CD4-positive, alpha-beta memory T cell (primary cell): ENCODE measurements at regions not wholly inside any gene's neighbourhood (a gene's known extent, or its start where the extent isn't known, plus 50 kb on each side); places are given as distances from the start of the nearest gene placed in this dataset.
A peak's percentile ranks its signal among the peaks of the same experiment; 100 is the strongest.

Source experiments
- CTCF ChIA-PET: fragments of 350-600 bp; sonication (Branson Sonifier 250); formaldehyde crosslinking; loops from one replicate; lab custom pipeline; 2021; ENCODE audit warnings: inconsistent platforms; ENCODE audit not compliant: partially characterized antibody; lab: Charles Lee
- POLR2A ChIA-PET: fragments of 350-600 bp; sonication (Branson Sonifier 250); formaldehyde crosslinking; loops from one replicate; lab custom pipeline; 2021; ENCODE audit not compliant: partially characterized antibody; lab: Charles Lee
- DNase-seq, 5 donors: peaks; one replicate each; pipeline versions ENCODE4 v3.0.0 to v3.0.0-alpha.2; 2020 to 2022; ENCODE audit warnings: mixed read lengths in 1 of 5
- H3K27ac ChIP-seq: one replicate; pipeline ENCODE4 v1.7.0; 2013; ENCODE audit warnings: low read depth, low read length
- H3K27me3 ChIP-seq: 2 replicates; pipeline ENCODE4 v1.7.0; 2013; ENCODE audit warnings: mild to moderate bottlenecking, low read length, moderate library complexity; ENCODE audit not compliant: insufficient read depth
- H3K36me3 ChIP-seq: 2 replicates; pipeline ENCODE4 v1.7.0; 2013; ENCODE audit warnings: mild to moderate bottlenecking, low read length, moderate library complexity; ENCODE audit not compliant: insufficient read depth
- H3K4me1 ChIP-seq: 2 replicates; pipeline ENCODE4 v1.7.0; 2013; ENCODE audit warnings: mild to moderate bottlenecking, low read length, moderate library complexity; ENCODE audit not compliant: insufficient read depth
- H3K4me3 ChIP-seq, 2 donors: one replicate each; pipeline ENCODE4 v1.7.0; 2013; ENCODE audit warnings: low read length in 2 of 2, mild to moderate bottlenecking in 1 of 2
- H3K9me3 ChIP-seq, 2 donors: one replicate each; pipeline ENCODE4 v1.7.0; 2013; ENCODE audit warnings: low read length in 2 of 2, control low read depth in 1 of 2; ENCODE audit not compliant: control insufficient read depth in 1 of 2
- H3K27ac Mint-ChIP-seq, 7 donors: one replicate each; pipeline ENCODE4 v1.8.0; 2020 to 2021; ENCODE audit warnings: mixed read lengths in 7 of 7, mild to moderate bottlenecking in 6 of 7, inconsistent platforms in 3 of 7, moderate library complexity in 3 of 7
- H3K27me3 Mint-ChIP-seq, 2 donors: one replicate each; pipeline ENCODE4 v1.8.0; 2020 to 2021; ENCODE audit warnings: mixed read lengths in 2 of 2
- H3K36me3 Mint-ChIP-seq, 2 donors: one replicate each; pipeline ENCODE4 v1.8.0; 2020 to 2021; ENCODE audit warnings: mixed read lengths in 2 of 2, inconsistent platforms in 1 of 2, mild to moderate bottlenecking in 1 of 2
- H3K4me1 Mint-ChIP-seq, 4 donors: one replicate each; pipeline ENCODE4 v1.8.0; 2020 to 2021; ENCODE audit warnings: mixed read lengths in 4 of 4, mild to moderate bottlenecking in 1 of 4
- H3K4me3 Mint-ChIP-seq, 8 donors: one replicate each; pipeline ENCODE4 v1.8.0; 2020 to 2021; ENCODE audit warnings: mixed read lengths in 8 of 8, mild to moderate bottlenecking in 7 of 8, moderate library complexity in 6 of 8, inconsistent platforms in 3 of 8
- H3K9me3 Mint-ChIP-seq, 8 donors: one replicate each; pipeline ENCODE4 v1.8.0; 2020 to 2021; ENCODE audit warnings: mixed read lengths in 8 of 8, mild to moderate bottlenecking in 5 of 8, inconsistent platforms in 3 of 8, moderate library complexity in 1 of 8
- intact Hi-C: fragments of 100-400 bp; cut with micrococcal nuclease; formaldehyde crosslinking; loops from one replicate; pipeline ENCODE4 v1.15.1; 2023

DNA sequence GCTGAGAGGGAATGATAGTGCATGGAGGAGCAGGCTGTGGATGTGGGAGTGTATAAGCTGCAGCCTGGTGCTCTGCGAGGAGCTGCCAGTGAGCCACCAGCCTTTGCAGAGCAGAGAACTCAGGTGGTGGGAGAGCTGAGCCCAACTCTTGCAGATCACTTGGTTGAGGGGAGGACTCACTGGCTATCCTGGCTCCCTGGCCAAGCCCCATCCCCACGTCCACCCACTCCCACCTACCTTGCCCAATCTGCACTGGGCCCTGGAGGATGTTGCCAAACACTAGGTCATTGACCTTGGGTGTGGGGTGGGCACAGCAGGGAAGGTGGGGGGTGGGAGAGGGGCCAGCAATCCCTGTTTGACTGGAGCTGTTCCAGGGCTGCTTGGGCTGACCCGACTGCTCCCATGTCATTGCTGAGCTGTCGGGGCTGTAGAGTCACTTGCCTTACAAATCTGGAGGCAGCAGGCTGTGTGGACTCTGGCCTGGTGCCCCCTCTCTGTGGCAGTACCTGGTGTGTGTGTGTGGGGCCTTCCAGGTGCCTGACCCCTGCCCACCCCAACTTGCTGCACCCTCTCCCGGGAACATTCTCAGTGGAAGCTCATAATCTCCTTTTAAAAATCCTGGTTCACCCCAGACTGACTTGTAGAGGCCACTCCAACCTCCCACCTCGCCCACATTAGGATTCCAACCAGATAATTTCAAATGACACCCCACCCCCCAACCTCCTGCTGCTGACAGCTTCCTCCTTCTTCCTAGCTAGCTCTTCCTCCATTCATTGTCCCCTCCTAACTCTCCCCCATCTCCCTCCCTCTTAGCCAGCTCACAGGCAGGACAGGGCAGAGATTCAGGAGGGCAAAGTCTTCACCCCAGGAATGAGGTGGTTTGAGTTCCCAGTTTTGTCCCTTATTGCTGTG lies 162.3 kb downstream of the MRPL14 start:
- H3K4me1 ChIP-seq = no peaks in the 10 kb centered on the region
- POLR2A ChIA-PET = no interaction called here
- H3K27me3 ChIP-seq = no peaks in the 10 kb centered on the region
- Mint-ChIP-seq H3K4me3 (no peak overlapping the region), H3K27me3 (peaks cover 7 to 8% of the 10 kb centered on the region in 2 donors), H3K27ac (peak overlapping the region in 1 of 7 donors; percentile 17), H3K36me3 (no peaks in the 10 kb centered on the region), H3K4me1 (no peaks in the 10 kb centered on the region), H3K9me3 (peaks cover 0 to 1% (median 0%) of the 10 kb centered on the region in 8 donors)
- no peak overlapping the region for H3K4me3 ChIP-seq
- no peak for DNase-seq
- H3K36me3 ChIP-seq = no peaks in the 10 kb centered on the region
- CTCF ChIA-PET = no interaction called here
- H3K9me3 ChIP-seq = no peaks in the 10 kb centered on the region
- intact Hi-C loops = no loop called here
- H3K27ac ChIP-seq = no peak overlapping the region

DNA sequence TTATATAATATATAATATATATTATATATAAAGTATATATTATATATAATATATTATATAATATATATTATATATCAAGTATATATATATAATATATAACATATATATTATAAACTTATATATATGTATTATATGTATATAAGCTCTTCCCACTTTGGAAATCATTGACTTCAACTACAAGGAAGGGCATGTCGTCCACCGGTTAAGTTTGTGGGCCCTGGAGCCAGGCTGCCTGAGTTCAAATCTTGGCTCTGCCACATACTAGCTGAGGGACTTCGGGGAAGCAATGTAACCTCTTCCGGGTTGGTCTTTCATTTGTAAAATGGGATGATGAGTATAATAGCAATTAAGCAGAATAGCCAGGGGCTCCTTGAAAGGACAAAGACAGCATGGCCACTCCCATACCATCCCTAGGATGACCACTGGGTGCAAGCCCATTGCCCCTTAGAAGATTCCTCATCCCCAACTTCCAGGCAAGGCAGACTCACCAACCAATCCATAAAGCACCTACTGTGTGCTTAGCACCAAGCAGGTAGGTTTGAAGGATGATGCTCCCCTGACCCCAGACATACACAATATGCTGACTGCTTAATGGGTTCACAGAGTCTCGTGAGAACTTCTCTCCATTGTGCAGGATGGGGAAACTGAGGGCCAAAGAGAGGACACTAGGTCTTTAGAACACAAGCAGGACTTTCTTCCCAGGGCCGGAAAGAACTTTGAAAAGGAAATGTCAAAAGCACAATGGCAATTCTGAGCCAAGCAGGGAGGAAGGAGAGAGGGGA lies 163.2 kb downstream of the MRPL14 start:
- H3K27ac Mint-ChIP-seq = no peak overlapping the region
- intact Hi-C loops = no loop called here
- no peaks in the 10 kb centered on the region for H3K36me3 Mint-ChIP-seq
- ChIA-PET CTCF (no interaction called here), POLR2A (no interaction called here)
- no peak overlapping the region for H3K4me3 Mint-ChIP-seq
- H3K4me1 ChIP-seq = no peaks in the 10 kb centered on the region
- H3K36me3 ChIP-seq = no peaks in the 10 kb centered on the region
- H3K9me3 ChIP-seq = no peaks in the 10 kb centered on the region
- no peaks in the 10 kb centered on the region for H3K4me1 Mint-ChIP-seq
- no peak overlapping the region for H3K27ac ChIP-seq
- H3K9me3 Mint-ChIP-seq = peaks cover 0 to 1% (median 0%) of the 10 kb centered on the region in 8 donors
- H3K4me3 ChIP-seq = no peak overlapping the region
- H3K27me3 ChIP-seq = no peaks in the 10 kb centered on the region
- H3K27me3 Mint-ChIP-seq = peaks cover 8 to 11% of the 10 kb centered on the region in 2 donors
- no peak for DNase-seq

DNA sequence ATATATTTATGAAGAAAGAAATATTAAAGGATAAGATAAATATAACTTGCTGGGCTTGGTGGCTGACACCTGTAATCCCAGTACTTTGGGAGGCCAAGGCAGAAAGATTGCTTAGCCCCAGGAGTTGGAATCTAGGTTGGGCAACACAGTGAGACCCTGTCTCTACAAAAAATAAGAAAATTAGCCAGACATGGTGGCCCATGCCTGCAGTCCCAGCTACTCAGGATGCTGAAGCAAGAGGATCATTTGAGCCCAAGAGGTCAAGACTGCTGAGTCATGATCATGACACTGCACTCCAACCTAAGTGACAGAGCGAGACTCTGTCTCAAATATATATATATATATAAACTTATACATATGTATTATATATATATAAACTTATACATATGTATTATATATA lies 164.0 kb downstream of the MRPL14 start:
- no peaks in the 10 kb centered on the region for H3K36me3 Mint-ChIP-seq
- H3K27ac ChIP-seq = no peak overlapping the region
- no peak overlapping the region for H3K4me3 Mint-ChIP-seq
- intact Hi-C loops = no loop called here
- peaks cover 9 to 13% of the 10 kb centered on the region in 2 donors for H3K27me3 Mint-ChIP-seq
- H3K4me3 ChIP-seq = no peak overlapping the region
- no peaks in the 10 kb centered on the region for H3K27me3 ChIP-seq
- H3K36me3 ChIP-seq = no peaks in the 10 kb centered on the region
- H3K9me3 Mint-ChIP-seq = peaks cover 0 to 1% (median 0%) of the 10 kb centered on the region in 8 donors
- H3K4me1 ChIP-seq = no peaks in the 10 kb centered on the region
- H3K4me1 Mint-ChIP-seq = no peaks in the 10 kb centered on the region
- no peak for DNase-seq
- POLR2A ChIA-PET = no interaction called here
- no peak overlapping the region for H3K27ac Mint-ChIP-seq
- CTCF ChIA-PET = no interaction called here
- H3K9me3 ChIP-seq = no peaks in the 10 kb centered on the region

- DNase-seq = no peak
Observed at GRCh38 chr6:43962458-43962857, 164.8 kb downstream of the MRPL14 start.

GRCh38 chr6:43957273-43957672 lies 170.0 kb downstream of the MRPL14 start:
- Histone ChIP-seq H3K27ac (no peak overlapping the region), H3K27me3 (no peaks in the 10 kb centered on the region), H3K4me3 (no peak overlapping the region), H3K36me3 (no peaks in the 10 kb centered on the region), H3K9me3 (no peaks in the 10 kb centered on the region), H3K4me1 (no peaks in the 10 kb centered on the region)
- DNase-seq = no peak
- Mint-ChIP-seq H3K27ac (no peak overlapping the region), H3K4me1 (peaks cover 0 to 4% (median 0%) of the 10 kb centered on the region in 4 donors), H3K36me3 (peaks cover 0 to 4% of the 10 kb centered on the region in 2 donors), H3K9me3 (peaks cover 0 to 9% (median 4%) of the 10 kb centered on the region in 8 donors), H3K27me3 (peaks cover 20% of the 10 kb centered on the region in 2 donors), H3K4me3 (no peak overlapping the region)
- ChIA-PET POLR2A (no interaction called here), CTCF (no interaction called here)
- intact Hi-C loops = no loop called here

More at GRCh38 chr6:43962458-43962857, 164.8 kb downstream of the MRPL14 start:
- Mint-ChIP-seq H3K27me3 (peaks cover 16% of the 10 kb centered on the region in 2 donors), H3K36me3 (no peaks in the 10 kb centered on the region), H3K27ac (no peak overlapping the region), H3K4me3 (no peak overlapping the region), H3K4me1 (no peaks in the 10 kb centered on the region), H3K9me3 (peaks cover 0 to 1% (median 0%) of the 10 kb centered on the region in 8 donors)
- no peak overlapping the region for H3K4me3 ChIP-seq
- H3K27me3 ChIP-seq = no peaks in the 10 kb centered on the region
- intact Hi-C loops = no loop called here
- ChIA-PET CTCF (no interaction called here), POLR2A (no interaction called here)
- H3K27ac ChIP-seq = no peak overlapping the region
- H3K36me3 ChIP-seq = no peaks in the 10 kb centered on the region
- no peaks in the 10 kb centered on the region for H3K4me1 ChIP-seq
- H3K9me3 ChIP-seq = no peaks in the 10 kb centered on the region

DNA sequence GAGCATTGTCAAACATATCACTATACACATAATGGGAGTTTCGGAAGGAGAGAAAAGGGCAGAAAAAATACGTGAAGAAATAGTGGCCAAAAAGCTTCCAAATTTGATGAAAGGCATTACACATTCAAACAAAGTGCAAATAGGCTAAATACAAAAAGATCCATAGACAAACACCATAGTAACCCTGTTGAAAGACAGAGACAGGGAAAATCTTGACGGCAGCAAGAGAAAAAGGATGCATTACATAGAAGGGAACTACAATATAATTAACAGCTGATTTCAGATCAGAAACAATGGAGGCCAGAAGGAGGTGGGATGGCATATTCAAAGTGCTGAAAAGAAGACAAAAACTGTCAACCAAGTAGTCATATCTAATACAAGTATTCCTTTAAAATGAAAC lies 170.8 kb downstream of the MRPL14 start:
- Histone ChIP-seq H3K4me3 (no peak overlapping the region), H3K4me1 (no peaks in the 10 kb centered on the region), H3K36me3 (no peaks in the 10 kb centered on the region), H3K27ac (no peak overlapping the region), H3K9me3 (no peaks in the 10 kb centered on the region), H3K27me3 (no peaks in the 10 kb centered on the region)
- Mint-ChIP-seq H3K9me3 (peaks cover 0 to 9% (median 3%) of the 10 kb centered on the region in 8 donors), H3K27ac (no peak overlapping the region), H3K36me3 (peaks cover 0 to 4% of the 10 kb centered on the region in 2 donors), H3K27me3 (peaks cover 20% of the 10 kb centered on the region in 2 donors), H3K4me3 (no peak overlapping the region), H3K4me1 (peaks cover 0 to 4% (median 0%) of the 10 kb centered on the region in 4 donors)
- ChIA-PET CTCF (no interaction called here), POLR2A (no interaction called here)
- intact Hi-C loops = no loop called here
- DNase-seq = no peak
